Psoas muscle (tissue), 7 donors: ENCODE measurements at regions not wholly inside any gene's neighbourhood (a gene's known extent, or its start where the extent isn't known, plus 50 kb on each side); places are given as distances from the start of the nearest gene placed in this dataset.

Experiments
- ATAC-seq, 4 donors: fragments of 200-7000 bp; cut with Tn5 transposase; one replicate each; pipeline ENCODE4 v1.9.1; 2020; ENCODE audit warnings: moderate library complexity in 3 of 4, mild to moderate bottlenecking in 2 of 4
- DNase-seq, 2 donors: peaks; one replicate each; pipeline ENCODE4 v3.0.0-alpha.2; 2020
- H3K27ac ChIP-seq: fragments of 200-600 bp; one replicate; pipeline ENCODE4 v1.8.0; 2022
- H3K27me3 ChIP-seq, 3 donors: fragments of 200-600 bp in 1 of 3; one replicate each; pipeline versions ENCODE4 v1.6.1 to v1.8.0; 2013 to 2022; ENCODE audit warnings: low read length in 2 of 3, mild to moderate bottlenecking in 2 of 3, moderate library complexity in 1 of 3; ENCODE audit not compliant: insufficient read depth in 3 of 3
- H3K36me3 ChIP-seq, 2 donors: fragments of 200-600 bp in 1 of 2; one replicate each; pipeline versions ENCODE4 v1.6.1 to v1.8.0; 2013 to 2022; ENCODE audit warnings: low read depth in 1 of 2, mild to moderate bottlenecking in 1 of 2, moderate library complexity in 1 of 2; ENCODE audit not compliant: insufficient read depth in 1 of 2
- H3K4me1 ChIP-seq: fragments of 200-600 bp; one replicate; pipeline ENCODE4 v1.8.0; 2022
- H3K4me3 ChIP-seq: fragments of 200-600 bp; one replicate; pipeline ENCODE4 v1.8.0; 2022; ENCODE audit warnings: mild to moderate bottlenecking
- H3K9me3 ChIP-seq: fragments of 200-600 bp; one replicate; pipeline ENCODE4 v1.8.0; 2022
- CTCF ChIP-seq: fragments of 200-600 bp; IDR thresholded peaks from one replicate; pipeline ENCODE4 v1.8.0; 2022; ENCODE audit warnings: antibody characterized with exemption
- WGBS, 3 donors: extraction: QIAGEN DNeasy Blood & Tissue Kit; methylation state at CpG; one replicate each; pipeline versions ENCODE4 v1.1.6 to v1.1.7; 2013; 5-methylcytosine and 5-hydroxymethylcytosine counted together
- intact Hi-C, 2 donors: fragments of 100-400 bp; cut with DNase I; formaldehyde crosslinking; loops; one replicate each; pipeline versions ENCODE4 v1.11.0 to v1.14.2; 2022
- donor health status: healthy with polysubstance abuse.
- donor health status: DM: no; HTN: no; CAD: no; lungs with moderate emphysema.
- donor health status: Bipolar disorder and iron deficiency.
- donor health status: healthy.
- donor health status: DM: yes; HTN: yes; CAD: no.
- donor health status: DM: no; HTN: no; CAD: no.
- donor health status: DM: yes; HTN: yes; CAD: no.

DNA sequence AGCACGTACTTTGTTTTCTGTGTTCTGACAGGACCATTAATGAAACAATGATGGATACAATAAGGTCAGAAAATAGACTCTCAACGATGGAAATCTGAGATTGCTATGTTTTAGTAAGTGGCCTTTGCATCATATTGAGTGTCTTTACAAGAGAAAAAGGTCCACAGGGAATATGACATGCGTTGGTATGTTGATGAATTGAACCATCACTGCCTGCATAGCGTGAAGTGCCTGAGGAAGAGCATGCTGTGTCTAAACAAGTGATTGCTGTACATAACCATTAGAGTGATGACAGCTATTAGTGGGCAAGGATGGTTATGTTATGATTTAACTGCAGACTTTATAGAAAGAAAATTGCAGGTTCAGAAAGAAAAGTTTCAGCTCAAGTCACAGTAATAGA is 623.2 kb downstream of the SLITRK5 start:
- Histone ChIP-seq H3K9me3 (no peaks in the 10 kb centered on the region), H3K27me3 (no peaks in the 10 kb centered on the region), H3K4me1 (no peaks in the 10 kb centered on the region), H3K27ac (no peak overlapping the region), H3K4me3 (no peak overlapping the region), H3K36me3 (no peaks in the 10 kb centered on the region)
- no peak for TF ChIP-seq CTCF
- no peak for DNase-seq
- intact Hi-C loops, result no loop called here
- WGBS, 3 donors, result 72 to 79% (median 76%) methylated on average over 4 of the region's 4 CpGs
- ATAC-seq, result no peak

GRCh38 chr13:88303157-88303556 is 632.0 kb downstream of the SLITRK5 start:
- Histone ChIP-seq H3K4me3 (no peak overlapping the region), H3K27me3 (no peaks in the 10 kb centered on the region), H3K36me3 (no peaks in the 10 kb centered on the region), H3K4me1 (no peaks in the 10 kb centered on the region), H3K27ac (no peak overlapping the region), H3K9me3 (no peaks in the 10 kb centered on the region)
- no peak for TF ChIP-seq CTCF
- 68 to 84% (median 73%) methylated on average over 3 of the region's 3 CpGs for WGBS, 3 donors
- DNase-seq (no peak), ATAC-seq (no peak)
- intact Hi-C loops, result no loop called here

GRCh38 chr13:88303605-88304004 is 632.4 kb downstream of the SLITRK5 start:
- no peaks in the 10 kb centered on the region for H3K9me3 ChIP-seq
- no peaks in the 10 kb centered on the region for H3K4me1 ChIP-seq
- H3K36me3 ChIP-seq, result no peaks in the 10 kb centered on the region
- ATAC-seq (no peak), DNase-seq (no peak)
- H3K27ac ChIP-seq, result no peak overlapping the region
- intact Hi-C loops, result no loop called here
- no peaks in the 10 kb centered on the region for H3K27me3 ChIP-seq
- TF ChIP-seq CTCF, result no peak
- WGBS, 3 donors, result 79 to 80% (median 80%) methylated on average over 4 of the region's 4 CpGs
- no peak overlapping the region for H3K4me3 ChIP-seq

DNA sequence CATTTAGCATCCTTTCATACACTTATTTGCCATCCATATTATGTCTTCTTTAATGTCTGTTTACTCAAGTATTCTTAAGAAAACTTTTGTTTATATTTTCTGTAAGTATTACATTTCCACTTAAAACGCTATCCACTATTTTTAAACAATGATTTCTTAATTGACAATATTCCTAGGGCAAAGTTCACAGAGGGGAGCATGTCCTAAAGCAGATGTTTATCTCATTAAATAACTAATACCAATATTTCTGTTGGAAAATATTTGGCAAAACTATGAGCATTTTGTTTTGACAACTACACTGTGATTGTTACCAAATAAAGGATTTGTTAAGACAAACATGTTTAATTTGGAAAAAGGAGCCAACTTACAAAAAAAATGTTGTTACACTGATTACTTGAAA is 643.3 kb downstream of the SLITRK5 start:
- intact Hi-C loops, result no loop called here
- 52 to 72% (median 63%) methylated on average over 1 of the region's 1 CpG for whole genome bisulfite sequencing, 3 donors
- no peaks in the 10 kb centered on the region for H3K36me3 ChIP-seq

More for the DNA sequence above, 643.3 kb downstream of the SLITRK5 start:
- no peaks in the 10 kb centered on the region for H3K27me3 ChIP-seq
- H3K4me1 ChIP-seq, result no peaks in the 10 kb centered on the region
- no peak for DNase-seq
- TF ChIP-seq CTCF, result no peak
- H3K9me3 ChIP-seq, result peaks cover 3% of the 10 kb centered on the region
- H3K4me3 ChIP-seq, result no peak overlapping the region
- H3K27ac ChIP-seq, result no peak overlapping the region
- ATAC-seq, result no peak
